Fibroblast of villous mesenchyme (primary cell): ENCODE measurements at regions not wholly inside any gene's neighbourhood (a gene's known extent, or its start where the extent isn't known, plus 50 kb on each side); places are given as distances from the start of the nearest gene placed in this dataset.

Experiments used
- DNase-seq: peaks from one replicate; pipeline ENCODE4 v3.0.0-alpha.2; 2010; ENCODE audit warnings: low read depth
- H3K4me3 ChIP-seq: 2 replicates; pipeline ENCODE4 v1.5.1; 2011; ENCODE audit warnings: low read depth, mild to moderate bottlenecking, low read length
- TF ChIP-seq, protein P1 (sequence below): IDR thresholded peaks from 2 replicates; pipeline ENCODE4 v1.5.1; 2012; ENCODE audit warnings: low read depth, mild to moderate bottlenecking, low read length; ENCODE audit not compliant: insufficient read depth

DNA sequence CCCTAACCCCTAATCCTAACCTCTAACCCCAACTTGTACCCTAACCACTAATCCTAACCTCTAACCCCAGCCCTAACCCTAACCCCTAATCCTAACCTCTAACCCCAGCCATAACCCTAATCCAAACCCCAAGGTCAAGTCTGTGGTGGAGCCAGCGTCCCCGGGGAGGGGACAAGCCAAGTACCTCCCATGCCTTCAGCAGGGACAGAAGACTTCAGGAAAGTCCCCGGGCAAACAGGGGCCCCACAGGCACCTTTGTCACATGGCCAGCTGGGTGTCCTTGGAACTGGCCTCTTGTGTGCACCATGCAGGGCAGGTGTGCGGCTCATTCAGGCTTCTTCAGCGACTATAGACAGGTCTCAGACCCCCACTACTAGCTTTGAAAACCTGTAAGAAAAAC, 555.8 kb downstream of the BRD1 start:
- no peak for DNase-seq
- no peak overlapping the region for H3K4me3 ChIP-seq
- TF ChIP-seq, protein P1, sequence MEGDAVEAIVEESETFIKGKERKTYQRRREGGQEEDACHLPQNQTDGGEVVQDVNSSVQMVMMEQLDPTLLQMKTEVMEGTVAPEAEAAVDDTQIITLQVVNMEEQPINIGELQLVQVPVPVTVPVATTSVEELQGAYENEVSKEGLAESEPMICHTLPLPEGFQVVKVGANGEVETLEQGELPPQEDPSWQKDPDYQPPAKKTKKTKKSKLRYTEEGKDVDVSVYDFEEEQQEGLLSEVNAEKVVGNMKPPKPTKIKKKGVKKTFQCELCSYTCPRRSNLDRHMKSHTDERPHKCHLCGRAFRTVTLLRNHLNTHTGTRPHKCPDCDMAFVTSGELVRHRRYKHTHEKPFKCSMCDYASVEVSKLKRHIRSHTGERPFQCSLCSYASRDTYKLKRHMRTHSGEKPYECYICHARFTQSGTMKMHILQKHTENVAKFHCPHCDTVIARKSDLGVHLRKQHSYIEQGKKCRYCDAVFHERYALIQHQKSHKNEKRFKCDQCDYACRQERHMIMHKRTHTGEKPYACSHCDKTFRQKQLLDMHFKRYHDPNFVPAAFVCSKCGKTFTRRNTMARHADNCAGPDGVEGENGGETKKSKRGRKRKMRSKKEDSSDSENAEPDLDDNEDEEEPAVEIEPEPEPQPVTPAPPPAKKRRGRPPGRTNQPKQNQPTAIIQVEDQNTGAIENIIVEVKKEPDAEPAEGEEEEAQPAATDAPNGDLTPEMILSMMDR, result no peak

DNA sequence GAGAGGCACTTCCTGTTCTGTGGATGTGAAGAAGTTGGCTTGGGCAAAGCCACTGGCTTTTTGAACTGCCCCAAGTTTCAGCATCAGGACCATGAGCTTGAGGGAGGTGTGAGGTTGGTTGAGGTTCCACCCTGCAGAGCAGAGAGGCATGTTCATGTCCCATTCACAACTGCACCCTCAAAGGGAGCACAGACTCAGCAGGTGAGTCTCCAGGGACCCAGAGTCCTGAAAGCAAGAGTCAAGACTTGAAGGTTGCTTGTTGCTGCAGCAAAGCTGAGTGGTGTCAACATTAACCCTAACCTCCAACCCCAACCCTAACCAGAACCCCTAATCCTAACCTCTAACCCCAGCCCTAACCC, 556.3 kb downstream of the BRD1 start:
- DNase-seq, result no peak
- H3K4me3 ChIP-seq, result no peak overlapping the region
- TF ChIP-seq, protein P1, result no peak

DNA sequence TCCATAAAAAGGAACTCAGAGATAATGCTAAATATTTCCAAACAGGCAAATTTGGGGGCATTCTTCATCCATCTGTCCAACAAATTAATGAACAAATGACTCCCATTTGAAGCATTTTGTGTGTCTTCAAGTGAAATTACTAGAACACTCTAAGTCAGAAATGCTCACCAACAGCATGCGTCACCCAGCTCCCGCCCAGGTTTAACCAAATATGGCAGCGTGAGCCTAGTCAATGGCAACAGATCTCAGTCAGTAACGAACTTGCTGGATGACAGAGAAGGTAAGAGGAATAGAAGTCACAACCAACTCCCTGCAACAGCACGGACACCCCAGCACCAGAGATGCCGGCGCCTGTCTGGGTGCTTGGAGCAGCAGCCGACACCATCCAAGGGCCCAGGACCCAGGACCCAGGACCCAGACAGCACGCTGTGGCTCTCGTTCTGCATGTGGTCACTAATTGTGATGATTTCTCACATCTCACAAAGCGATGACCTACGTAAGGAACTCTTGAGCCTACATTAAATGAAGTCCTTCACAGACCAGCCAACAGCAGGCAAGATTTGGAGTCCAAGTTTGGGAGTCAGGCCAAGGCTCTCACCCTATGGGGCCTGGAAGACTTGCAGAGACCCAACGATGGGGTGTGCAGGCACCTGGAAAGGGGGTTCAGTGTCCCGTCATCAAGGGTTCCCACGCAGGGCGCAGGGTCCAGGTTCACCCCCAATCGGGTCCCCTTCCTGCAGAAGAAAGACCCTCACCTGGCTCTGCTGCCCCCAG, 556.9 kb downstream of the BRD1 start:
- TF ChIP-seq, protein P1, result no peak
- DNase-seq, result no peak
- H3K4me3 ChIP-seq, result no peak overlapping the region

DNA sequence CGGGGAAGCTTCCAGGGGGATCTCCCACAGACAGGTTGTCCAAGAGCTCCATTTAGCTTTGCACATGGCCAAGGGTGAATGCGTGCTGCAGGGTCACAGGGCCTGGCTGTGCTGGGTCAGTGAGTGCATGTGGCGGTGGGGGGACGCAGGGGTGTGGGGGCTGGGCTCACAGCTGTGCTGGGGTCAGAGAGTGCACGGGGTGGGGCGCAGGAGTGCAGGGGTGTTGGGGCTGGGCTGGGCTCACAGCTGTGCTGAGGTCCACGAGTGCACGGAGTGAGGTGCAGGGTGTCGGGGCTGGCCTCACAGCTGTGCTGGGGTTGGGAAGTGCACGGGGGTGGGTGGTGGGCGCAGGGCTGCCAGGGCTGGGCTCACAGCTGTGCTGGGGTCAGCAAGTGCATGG, 557.7 kb downstream of the BRD1 start:
- DNase-seq, result no peak
- TF ChIP-seq, protein P1, result no peak

DNA sequence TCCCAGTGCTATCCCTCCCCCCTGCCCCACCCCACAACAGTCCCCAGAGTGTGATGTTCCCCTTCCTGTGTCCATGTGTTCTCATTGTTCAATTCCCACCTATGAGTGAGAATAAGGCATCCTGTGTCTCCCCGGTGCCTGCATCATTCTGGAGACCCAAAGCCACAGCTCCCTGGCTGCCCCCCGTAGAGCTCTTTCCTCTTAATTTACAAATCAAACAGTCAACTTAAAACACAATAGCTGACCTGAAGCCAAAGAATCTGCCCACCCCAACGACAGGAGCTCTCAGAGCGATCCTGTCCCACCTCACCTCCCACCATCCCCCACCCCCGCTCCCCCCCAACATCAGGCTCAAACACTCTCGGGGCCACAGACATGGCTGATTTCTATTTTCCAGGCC, 558.3 kb downstream of the BRD1 start:
- no peak for DNase-seq
- no peak overlapping the region for H3K4me3 ChIP-seq
- TF ChIP-seq, protein P1, result no peak

More for the DNA sequence above, 557.7 kb downstream of the BRD1 start:
- no peak overlapping the region for H3K4me3 ChIP-seq

DNA sequence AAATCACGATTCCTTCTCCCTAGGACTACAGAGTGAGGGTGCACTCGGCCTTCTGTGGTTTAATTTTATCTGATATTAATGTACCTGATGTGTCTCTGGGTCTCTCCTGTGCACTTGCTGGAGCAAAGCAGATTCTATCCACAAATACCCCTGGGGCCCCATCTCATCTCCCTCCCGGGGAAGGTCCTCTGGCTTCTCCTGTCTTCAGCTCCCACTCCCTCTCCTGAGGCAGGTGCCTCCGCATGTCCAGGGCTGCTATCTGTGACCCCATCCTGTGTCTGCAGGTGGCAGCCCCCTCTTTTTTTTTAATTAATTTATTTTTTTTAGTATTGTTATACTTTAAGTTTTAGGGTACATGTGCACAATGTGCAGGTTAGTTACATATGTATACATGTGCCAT, 558.7 kb downstream of the BRD1 start:
- TF ChIP-seq, protein P1, result no peak
- no peak overlapping the region for H3K4me3 ChIP-seq
- no peak for DNase-seq

DNA sequence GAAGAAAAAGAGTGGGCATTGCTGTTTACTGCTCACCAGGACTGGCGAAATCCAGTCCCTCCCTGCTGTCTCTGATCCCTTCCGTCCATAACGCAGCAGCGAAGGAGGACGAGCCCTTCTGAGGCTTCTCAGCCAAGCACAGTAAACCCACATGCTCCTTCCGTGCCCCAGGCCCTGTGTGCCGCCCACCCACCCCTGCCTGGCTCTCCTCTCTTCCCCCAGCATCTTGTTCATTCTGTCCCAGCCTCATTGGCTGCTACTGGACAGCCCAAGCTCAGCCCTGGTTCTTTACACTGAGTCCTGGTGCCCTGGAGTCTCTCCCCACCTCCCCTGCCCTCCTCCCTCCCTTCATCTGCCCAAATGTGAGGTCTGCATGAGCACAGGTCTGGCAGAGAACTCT, 559.7 kb downstream of the BRD1 start:
- H3K4me3 ChIP-seq, result no peak overlapping the region
- no peak for DNase-seq
- TF ChIP-seq, protein P1, result no peak
